ENCODE measurements at regions not wholly inside any gene's neighbourhood (a gene's known extent, or its start where the extent isn't known, plus 50 kb on each side); places are given as distances from the start of the nearest gene placed in this dataset.
A peak's percentile ranks its signal among the peaks of the same experiment; 100 is the strongest.

DNA sequence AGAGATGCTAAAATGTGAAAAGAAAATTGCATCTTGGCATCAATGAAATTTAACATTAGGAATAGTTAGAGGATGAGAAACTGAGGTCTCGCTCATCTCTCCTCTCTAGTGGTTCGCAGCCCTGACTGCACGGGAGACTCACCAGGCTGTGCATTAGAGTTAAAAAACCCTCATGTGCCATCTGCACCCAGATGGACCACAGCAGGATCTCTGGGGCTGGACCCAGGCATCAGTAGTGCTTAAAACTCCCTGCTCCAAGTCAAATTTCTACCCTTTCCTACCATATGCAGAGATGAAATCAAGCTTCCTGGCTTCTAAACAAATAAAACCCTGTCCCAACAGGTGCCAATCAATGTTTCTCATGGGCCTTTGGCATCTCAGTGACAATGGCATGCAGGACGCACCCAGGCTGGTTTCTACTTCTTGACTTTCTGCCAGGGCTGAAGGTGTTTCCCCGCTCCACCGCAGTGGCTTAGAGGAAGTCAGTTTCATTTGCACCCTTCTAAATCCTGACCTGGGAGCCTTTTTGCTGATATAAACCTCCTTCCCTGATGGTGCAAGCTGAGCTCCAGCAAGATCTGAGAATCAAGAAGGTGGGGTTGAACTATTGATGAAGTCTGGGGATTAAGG, 132.6 kb downstream of the NSG2 start:
- Histone ChIP-seq H3K27ac (no peak overlapping the region), H3K27me3 (peaks cover 10% of the 10 kb centered on the region), H3K9me3 (no peaks in the 10 kb centered on the region), H3K36me3 (no peaks in the 10 kb centered on the region), H3K4me1 (peaks cover 6% of the 10 kb centered on the region), H3K4me3 (no peak overlapping the region)
- no peak for TF ChIP-seq CTCF (IDR thresholded peaks at IDR 0.05)
- no peak for TF ChIP-seq POLR2A (IDR thresholded peaks at IDR 0.05)
- no peak for TF ChIP-seq POLR2AphosphoS5 (IDR thresholded peaks at IDR 0.05)
- no peak for TF ChIP-seq EP300 (IDR thresholded peaks at IDR 0.05)
- no peak for DNase-seq (ENCODE audit: low spot score in 2 of 2)
- 56% methylated on average over 6 of the region's 6 CpGs for WGBS

DNA sequence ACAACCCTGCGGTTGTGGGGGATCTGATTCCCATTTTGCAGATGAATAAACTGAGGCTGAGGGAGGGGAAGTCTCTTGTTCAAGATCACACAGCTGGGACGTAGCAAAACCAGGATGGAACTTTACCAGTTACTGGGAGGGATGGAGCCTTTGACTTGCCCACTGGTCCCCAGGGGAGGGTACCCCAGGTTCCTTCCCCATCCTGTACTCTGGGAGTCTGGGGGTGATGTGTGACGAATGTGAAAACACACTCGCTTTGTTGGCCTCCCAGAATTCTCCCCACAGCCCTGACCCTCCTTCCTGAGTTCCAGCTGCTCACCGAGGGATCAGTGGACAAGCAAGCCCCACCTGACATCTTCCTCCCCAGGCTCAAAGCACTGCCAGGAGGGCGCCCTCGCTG, 135.1 kb downstream of the NSG2 start:
- H3K4me3 ChIP-seq, result no peak overlapping the region
- TF ChIP-seq CTCF (IDR thresholded peaks at IDR 0.05) (no peak), POLR2A (IDR thresholded peaks at IDR 0.05) (no peak), EP300 (IDR thresholded peaks at IDR 0.05) (no peak), POLR2AphosphoS5 (IDR thresholded peaks at IDR 0.05) (no peak)
- WGBS, result 70% methylated on average over 7 of the region's 7 CpGs
- H3K27me3 ChIP-seq, result peaks cover 5% of the 10 kb centered on the region
- no peaks in the 10 kb centered on the region for H3K36me3 ChIP-seq
- peak in 1 of 2 donors; percentile 52 for DNase-seq (ENCODE audit: low spot score in 2 of 2)
- H3K27ac ChIP-seq, result no peak overlapping the region
- H3K4me1 ChIP-seq, result peaks cover 6% of the 10 kb centered on the region
- H3K9me3 ChIP-seq, result no peaks in the 10 kb centered on the region

DNA sequence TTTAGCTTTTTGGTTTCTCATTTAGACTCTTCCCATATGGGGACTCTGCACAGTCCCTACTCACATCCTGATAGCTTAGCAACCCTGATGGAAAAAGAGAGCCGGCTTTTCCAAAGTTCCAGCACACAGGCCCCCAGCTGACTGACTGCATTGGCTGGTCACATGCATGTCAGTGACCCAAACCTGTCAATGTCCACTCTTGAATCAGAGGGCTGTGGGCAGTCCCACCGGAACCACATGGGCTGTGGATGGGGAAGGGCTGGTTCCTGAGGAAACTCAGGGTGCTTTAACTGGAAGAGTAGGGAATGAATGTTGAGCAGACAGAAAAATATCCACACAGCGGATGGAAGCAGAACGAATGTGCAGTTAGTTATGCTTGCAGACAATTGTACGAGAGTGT, 136.6 kb downstream of the NSG2 start:
- 93% methylated on average over 5 of the region's 5 CpGs for WGBS
- peaks cover 6% of the 10 kb centered on the region for H3K4me1 ChIP-seq
- H3K27ac ChIP-seq, result no peak overlapping the region
- H3K36me3 ChIP-seq, result no peaks in the 10 kb centered on the region
- peaks cover 5% of the 10 kb centered on the region for H3K27me3 ChIP-seq
- H3K4me3 ChIP-seq, result no peak overlapping the region
- DNase-seq (ENCODE audit: low spot score in 2 of 2), result peak in 1 of 2 donors; percentile 50
- TF ChIP-seq CTCF (IDR thresholded peaks at IDR 0.05) (no peak), POLR2A (IDR thresholded peaks at IDR 0.05) (no peak), POLR2AphosphoS5 (IDR thresholded peaks at IDR 0.05) (no peak), EP300 (IDR thresholded peaks at IDR 0.05) (no peak)
- H3K9me3 ChIP-seq, result no peaks in the 10 kb centered on the region

DNA sequence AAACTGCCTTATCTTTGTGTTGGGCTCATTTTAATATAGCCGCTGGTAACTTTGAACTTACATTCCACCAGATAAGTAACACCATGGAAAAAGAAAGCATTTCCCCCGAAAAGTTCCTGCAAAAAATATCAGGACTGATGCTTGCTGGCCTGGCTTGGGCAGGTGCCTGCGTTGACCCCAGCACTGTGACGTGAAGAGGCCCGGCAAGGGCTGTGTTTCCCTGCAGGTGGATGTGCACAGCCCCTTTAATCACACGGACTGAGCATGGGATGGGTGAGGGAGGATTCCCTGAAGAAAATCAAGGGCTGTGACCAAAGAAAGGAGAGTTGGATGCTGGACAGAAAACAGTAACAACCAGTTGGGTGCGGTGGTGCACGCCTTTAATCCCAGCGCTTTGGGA, 138.2 kb downstream of the NSG2 start:
- WGBS, result 84% methylated on average over 8 of the region's 9 CpGs
- Histone ChIP-seq H3K27ac (no peak overlapping the region), H3K27me3 (peaks cover 5% of the 10 kb centered on the region), H3K36me3 (no peaks in the 10 kb centered on the region), H3K9me3 (no peaks in the 10 kb centered on the region), H3K4me3 (no peak overlapping the region), H3K4me1 (no peaks in the 10 kb centered on the region)
- TF ChIP-seq POLR2AphosphoS5 (IDR thresholded peaks at IDR 0.05), result no peak
- TF ChIP-seq POLR2A (IDR thresholded peaks at IDR 0.05), result no peak
- no peak for TF ChIP-seq CTCF (IDR thresholded peaks at IDR 0.05)
- no peak for TF ChIP-seq EP300 (IDR thresholded peaks at IDR 0.05)
- DNase-seq (ENCODE audit: low spot score in 2 of 2), result peak in 1 of 2 donors; percentile 37

DNA sequence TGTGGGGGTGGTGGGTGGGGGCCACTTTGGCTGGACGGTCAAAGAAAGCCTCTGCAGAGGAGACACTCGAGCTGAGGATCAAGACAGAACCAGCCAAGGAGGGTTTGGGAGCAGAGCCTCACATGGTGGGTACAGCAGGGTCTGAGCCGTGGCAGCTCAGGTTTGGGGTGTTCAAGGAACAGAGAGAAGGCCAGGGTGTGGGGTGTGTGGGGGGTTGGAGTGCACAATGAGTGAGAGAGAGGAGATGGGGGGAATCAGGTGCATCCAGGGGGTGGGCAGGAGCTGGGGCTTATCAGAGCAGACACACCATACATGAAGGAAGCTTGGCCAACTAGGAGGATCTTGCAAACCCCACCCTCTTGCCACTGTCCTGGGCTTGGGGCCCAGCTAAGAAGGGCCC, 140.0 kb downstream of the NSG2 start:
- 84% methylated on average over 3 of the region's 3 CpGs for WGBS
- H3K9me3 ChIP-seq, result no peaks in the 10 kb centered on the region
- H3K4me3 ChIP-seq, result no peak overlapping the region
- H3K27ac ChIP-seq, result no peak overlapping the region
- peak in 1 of 2 donors; percentile 69 for DNase-seq (ENCODE audit: low spot score in 2 of 2)
- no peaks in the 10 kb centered on the region for H3K36me3 ChIP-seq
- no peaks in the 10 kb centered on the region for H3K4me1 ChIP-seq
- H3K27me3 ChIP-seq, result peaks cover 11% of the 10 kb centered on the region
- TF ChIP-seq CTCF (IDR thresholded peaks at IDR 0.05) (no peak), POLR2AphosphoS5 (IDR thresholded peaks at IDR 0.05) (no peak), EP300 (IDR thresholded peaks at IDR 0.05) (no peak), POLR2A (IDR thresholded peaks at IDR 0.05) (no peak)

Data from suprapubic skin (tissue), 4 donors.